GM18861 (cell line): ENCODE measurements at regions not wholly inside any gene's neighbourhood (a gene's known extent, or its start where the extent isn't known, plus 50 kb on each side); places are given as distances from the start of the nearest gene placed in this dataset.
"Not testable (repeated sequence)": the region's sequence is repeated elsewhere in the genome, so short reads cannot be mapped to it uniquely, and the experiment has no call there.

ENCODE experiments used
- ATAC-seq: cut with Tn5 transposase; IDR thresholded peaks from one replicate; pipeline ENCODE4 v1.9.1; 2021; ENCODE audit not compliant: unreplicated experiment

DNA sequence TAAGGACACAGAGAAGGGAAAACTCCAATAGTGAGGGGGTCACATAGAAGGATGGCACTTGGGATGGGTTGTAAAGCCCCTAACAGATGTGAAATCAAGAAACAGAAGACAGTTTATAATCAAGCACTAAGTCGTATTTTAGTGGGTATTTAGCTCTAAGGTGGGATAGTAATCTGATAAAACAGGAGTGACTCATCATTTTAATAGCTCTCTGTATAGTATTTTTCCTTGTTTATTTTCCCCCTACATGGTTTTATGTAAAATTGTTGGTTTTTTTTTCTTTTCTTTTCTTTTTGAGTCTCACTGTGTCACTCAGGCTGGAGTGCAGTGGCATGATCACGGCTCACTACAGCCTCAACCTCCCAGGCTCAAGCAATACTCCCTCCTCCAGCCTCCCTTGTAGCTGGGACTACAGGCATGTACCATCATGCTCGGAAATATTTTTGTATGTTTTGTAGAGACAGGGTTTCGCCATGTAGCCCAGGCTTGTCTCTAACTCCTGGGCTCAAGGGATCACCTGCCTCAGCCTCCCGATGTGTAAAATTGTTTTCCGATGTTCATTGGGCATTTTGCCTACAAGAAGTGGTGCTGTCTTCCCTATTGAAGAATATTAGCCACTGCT, 142.6 kb upstream of the SERPINE2 start:
- no peak for ATAC-seq

DNA sequence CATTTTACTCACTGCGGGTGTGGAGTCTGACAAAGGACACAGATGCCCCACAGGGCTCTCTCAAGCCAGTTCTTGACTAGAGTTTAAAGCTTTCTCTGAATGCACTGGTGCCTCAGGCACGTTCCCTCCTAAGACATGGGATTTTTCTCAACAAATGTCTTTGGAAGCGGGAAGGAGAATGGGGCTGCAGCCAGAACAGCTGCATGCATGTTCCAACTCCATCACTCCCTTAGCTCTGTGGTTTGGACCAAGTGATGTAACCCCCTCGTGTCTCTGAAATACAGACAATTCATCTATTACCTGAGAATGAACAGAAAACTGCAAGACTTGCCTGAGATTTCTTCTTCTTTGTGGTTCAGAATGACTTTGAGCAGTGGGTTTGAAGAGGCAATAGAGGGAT, 141.7 kb upstream of the SERPINE2 start:
- ATAC-seq = no peak

DNA sequence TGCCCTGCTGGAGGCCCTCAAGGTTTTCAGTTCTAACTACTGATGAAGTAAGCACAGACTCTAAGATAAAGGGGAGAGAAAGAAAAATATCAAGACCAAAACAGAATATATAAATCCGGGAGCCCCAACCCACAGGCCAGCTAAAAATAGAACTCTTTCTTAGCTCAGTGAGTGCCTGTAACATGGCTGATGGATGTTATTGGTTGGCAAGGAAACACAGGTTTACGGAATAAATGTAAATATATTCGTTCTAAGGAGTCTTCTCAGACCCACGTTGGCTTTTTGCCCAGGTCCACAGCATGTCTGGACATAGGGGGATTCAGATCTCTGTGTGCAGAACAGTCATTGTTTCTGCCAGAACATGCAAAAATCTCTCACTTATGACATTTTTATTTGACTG, 139.0 kb upstream of the SERPINE2 start:
- no peak for ATAC-seq

DNA sequence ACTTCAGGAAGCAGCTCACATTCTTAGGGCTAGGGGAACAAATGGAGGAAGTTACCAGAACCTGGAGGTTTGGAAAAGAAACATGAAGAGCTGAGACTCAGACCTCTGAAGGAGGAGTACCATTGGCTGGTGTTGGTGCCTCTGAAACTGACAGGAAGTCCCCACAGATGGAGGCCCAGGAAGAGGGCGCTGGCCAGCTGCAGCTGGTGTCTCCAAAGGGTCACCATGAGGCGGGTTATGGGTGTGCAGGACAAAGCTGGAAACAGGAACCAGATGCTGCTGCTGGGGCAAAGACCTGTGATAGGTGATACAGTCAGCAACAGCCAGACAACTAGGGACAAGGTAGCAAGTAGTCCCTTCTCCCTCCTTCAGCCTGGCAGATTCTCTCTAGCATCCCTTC, 136.5 kb upstream of the SERPINE2 start:
- no peak for ATAC-seq

DNA sequence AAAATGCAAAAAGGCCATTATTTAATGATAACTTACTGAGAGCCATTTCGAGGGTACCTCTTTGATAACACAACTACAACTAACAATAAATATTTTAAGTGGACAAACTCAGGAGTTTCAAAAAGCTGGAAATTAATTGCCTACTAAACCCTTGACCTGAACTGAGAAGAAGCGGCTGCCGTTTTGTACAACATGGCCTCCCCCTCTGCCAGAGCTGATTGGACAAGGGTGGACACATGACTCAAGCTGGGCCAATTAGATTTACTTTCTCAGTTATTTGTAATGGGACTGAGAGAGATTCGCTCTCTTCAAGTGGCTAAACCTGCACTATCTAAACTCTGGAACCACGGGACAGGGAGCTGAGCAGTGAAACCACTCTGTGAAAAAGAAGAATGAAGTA, 135.9 kb upstream of the SERPINE2 start:
- ATAC-seq = no peak

DNA sequence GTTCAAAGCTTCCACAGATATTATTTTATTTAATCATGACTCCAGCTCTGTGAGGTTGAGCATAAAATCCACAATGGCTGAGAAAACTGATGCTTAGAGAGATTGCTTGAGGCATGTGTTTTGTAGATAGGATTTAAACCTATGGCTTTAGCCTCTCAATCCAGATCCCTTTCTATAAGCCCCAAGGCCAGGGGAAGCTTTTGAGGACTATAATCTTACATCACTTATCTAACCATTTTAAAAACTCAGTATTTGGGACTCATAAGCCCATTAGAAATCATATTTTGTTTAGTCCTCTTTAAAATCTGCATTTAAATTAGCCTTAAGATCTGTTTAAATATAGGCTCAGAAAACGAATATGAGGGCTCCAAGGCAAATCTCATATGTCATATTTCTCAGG, 135.4 kb upstream of the SERPINE2 start:
- ATAC-seq = no peak

DNA sequence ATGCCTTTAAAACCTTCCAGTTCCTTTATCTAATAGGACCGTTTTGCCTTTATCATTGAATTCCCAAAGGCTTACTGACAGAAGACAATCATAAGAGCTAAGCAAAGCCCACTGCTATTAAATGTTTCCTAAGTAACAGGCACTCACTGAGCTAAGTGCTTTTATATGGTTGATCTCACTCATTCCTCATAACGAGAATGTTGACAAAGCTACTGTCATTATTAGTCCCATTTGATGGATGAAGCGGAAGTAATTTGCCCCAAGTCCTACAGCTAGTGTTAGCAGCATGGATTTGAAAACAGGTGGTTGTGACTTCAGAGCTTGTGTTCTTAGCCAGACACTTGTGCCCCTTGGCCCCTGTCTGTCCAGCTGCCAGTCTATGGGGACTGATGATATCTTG, 134.8 kb upstream of the SERPINE2 start:
- no peak for ATAC-seq

DNA sequence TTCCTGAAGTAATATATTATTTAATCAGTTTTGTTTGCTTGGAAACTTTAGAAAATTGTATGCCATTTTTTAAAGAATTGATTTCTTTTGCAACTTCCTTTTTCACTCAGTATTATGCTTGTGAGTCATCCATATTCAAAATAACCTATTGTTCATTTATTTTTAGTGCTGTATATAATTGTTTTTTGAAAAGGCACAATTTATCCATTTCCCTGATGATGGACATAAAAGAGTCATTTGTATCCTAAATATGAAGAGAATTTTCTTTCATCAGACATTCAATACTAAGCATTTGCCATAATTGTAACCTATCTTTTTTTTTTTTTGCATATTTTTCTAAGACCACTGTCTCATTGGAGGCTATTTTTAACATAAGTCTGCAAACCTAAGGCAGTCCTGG, 134.1 kb upstream of the SERPINE2 start:
- no peak for ATAC-seq

DNA sequence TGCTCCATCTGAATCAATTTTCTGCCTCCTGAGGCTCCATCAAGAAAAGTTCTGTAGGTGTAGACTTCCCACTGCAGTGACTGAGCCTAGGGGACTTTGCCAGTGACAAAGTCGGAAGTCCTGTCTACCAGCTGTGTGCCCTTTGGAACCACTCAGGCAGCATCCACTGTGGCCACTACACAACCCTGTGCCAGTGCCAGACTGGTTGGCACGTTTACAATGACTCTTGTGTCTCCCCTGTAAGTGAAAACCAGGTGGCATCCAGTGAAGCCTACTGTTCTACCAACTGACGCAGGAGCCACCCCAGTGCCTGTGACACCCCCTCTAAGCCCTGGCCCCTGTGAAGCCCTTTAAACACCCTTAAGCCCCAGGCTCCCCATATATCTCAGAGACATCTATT, 132.1 kb upstream of the SERPINE2 start:
- ATAC-seq = no peak

DNA sequence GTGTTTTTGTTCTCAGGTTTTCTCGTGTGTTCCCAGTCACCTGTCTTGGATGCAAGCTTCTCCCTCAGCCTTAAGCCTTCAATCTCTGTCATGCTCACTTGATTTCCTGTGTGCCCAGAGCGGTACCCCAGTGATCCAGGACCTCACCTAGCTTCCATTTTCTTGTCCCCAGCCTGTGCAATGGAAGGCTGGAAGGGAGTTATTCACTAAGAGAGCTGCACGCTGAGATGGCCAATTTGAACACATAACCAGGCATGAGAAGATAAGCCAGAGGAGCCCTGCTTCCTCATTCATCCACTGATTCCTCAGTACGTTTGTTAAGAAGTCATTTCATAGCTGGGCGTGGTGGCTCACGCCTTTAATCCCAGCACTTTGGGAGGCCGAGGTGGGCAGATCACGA, 130.8 kb upstream of the SERPINE2 start:
- ATAC-seq = no peak

DNA sequence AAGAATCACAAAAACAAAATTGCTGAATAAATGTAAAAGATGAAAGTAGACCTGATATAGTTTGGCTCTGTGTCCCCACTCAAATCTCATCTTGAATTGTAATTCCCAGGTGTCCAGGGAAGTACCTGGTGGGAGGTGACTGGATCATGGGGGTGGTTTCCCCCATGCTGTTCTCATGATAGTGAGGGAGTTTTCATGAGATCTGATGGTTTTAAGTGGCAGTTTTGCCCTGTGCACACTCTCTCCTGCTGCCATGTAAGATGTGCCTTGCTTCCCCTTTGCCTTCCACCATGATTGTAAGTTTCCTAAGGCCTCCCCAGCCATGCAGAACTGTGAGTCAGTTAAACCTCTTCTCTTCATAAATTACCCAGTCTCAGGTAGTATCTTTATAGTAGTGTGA, 128.7 kb upstream of the SERPINE2 start:
- not testable (repeated sequence) for ATAC-seq

DNA sequence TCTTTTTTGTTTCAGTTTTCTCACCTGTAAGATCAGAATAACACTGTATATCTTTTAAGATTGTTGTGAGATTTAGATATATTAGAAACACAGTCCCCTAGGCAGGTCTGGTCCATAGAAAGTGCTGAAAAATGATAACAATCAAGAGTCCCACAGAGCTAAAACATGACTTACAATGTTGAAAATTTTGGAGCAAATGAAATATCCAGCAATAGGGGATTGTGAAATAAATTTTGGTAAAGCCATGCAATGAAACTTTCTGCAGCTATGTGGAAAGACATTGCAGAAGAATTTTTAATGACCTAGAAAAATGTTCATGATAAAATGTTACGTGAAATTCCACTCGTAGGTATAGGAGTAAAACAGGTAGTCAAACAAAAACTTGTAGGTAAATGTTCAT, 127.6 kb upstream of the SERPINE2 start:
- ATAC-seq = no peak

DNA sequence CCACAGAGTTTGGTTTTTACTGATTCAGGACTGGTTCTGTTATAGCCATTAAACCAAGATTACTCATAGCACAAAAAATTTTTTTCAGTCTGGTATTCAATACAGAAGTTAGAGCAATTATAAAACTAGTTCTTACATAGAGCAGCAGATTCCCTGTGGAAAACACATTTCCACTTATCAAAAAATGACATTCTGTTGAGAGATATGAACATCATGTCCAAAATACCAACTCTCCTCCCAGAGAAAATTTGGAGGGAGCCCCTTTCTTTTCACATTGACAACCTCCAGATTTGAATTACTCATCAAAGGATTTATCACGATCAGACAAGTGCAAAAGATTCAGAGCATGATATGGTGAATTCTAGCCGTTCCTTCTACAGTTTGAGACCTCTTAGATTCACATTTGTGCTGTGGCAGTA, 126.8 kb upstream of the SERPINE2 start:
- ATAC-seq = no peak

DNA sequence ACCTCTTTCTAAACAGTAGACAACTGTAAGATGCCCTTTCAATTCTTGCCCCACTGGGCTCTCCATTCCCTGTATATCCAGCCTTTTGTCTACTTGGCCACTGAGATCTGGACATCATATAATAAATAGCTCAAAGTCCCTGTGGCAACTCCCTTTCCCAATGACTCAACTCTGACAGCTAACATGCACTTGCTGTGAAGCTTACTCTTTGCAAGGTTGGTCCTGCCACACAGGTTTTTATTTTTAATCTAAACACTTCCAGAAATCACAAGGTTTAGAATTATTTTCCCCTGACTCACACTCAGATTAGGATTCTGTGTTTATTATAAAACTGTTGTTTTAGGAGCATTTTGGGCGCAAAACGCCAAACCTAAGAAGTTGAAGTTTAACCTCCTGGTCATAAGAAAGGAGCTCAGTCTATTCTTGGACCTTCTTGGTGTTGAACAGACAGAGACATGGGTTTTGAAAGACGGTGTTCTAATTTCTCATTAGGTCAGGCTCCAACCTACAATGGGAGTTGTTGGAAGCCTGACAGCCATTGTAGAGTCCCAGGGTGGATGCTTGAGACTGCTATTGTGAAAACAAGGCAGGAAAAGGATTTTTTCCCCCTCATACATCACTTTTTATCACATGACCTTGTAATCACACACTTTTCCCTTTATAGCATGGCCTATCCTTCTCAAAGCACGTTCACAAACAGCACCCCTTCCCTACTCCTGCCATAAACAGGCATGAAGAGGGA, 124.7 kb upstream of the SERPINE2 start:
- no peak for ATAC-seq

DNA sequence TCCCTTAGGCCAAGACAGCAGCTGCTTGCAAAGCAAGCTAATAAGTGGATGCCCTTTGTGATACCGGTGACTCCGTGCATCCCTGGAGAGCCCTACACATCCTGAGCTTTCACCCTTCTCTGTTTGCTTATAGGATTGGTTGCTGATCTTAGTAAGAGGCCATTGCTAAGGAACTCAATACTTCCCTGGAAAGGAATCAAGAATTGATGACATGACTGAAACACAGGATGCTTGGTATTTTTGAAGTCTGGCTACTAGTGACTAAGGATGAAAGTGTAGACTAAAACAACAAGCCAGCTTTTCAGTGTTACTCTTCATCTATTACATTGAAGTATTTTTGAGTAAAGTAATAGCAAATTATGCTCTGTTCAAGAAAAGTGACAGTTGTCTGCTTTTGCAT, 123.0 kb upstream of the SERPINE2 start:
- ATAC-seq = no peak

DNA sequence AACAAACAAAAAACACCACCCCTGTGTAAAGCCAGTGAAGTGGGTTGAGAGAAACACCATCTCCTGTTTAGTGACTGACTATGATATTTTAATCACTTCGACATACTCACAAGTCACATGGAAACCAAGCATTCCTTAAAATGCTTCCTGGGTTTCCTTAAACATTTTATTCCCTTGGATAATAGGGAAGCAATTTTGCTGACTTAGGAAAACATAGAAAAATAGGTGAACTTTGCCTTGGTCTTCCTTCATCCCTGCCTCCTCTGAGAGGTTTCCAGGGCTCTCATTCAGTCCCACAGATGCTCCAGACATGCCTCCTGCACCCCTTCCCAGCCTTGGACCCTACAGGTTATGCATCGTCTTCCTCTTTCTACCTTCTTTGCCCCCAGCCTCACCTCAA, 122.6 kb upstream of the SERPINE2 start:
- ATAC-seq = no peak

DNA sequence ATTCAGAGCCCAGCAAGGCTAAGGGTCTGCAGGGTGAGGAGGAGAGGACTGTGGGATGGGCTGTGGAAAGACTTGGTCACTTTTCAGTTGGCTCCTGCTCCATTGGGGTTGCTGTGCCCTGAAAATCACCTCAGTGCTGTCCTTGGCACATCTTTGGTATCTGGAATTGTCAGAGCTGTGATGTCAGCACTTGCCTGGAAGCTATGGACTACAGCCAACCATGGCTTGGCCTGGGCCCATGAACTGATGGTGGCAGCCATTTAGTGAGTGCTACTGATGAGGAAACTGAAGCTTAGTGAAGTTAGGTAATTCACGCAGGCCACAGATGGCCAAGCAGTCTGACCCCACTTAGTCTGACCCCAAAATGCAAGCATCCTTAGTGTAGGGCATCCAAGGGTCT, 121.8 kb upstream of the SERPINE2 start:
- ATAC-seq = no peak

DNA sequence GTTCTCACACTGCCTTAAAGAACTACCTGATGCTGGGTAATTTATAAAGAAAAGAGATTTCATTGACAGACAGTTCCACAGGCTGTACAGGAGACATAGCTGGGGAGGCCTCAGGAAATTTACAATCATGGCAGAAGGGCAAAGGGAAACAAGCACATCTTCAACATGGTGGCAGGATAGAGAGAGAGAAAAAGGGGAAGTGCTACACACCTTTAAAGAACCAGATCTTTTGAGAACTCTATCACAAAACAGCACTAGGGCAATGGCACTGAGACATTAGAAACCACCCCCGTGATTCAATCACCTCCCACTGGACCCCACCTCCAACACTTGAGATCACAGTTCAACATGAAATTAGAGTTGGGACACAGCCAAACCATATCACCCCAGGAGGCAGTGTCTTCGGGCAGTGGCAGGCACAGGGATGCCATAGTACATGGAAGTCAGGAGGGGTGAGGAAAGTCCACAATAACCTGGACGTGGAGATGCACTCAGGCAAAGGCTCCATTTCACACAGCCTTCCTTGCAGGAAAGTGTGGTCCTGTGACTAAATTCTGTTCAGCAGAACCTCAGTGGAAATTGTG, 120.4 kb upstream of the SERPINE2 start:
- ATAC-seq = no peak

DNA sequence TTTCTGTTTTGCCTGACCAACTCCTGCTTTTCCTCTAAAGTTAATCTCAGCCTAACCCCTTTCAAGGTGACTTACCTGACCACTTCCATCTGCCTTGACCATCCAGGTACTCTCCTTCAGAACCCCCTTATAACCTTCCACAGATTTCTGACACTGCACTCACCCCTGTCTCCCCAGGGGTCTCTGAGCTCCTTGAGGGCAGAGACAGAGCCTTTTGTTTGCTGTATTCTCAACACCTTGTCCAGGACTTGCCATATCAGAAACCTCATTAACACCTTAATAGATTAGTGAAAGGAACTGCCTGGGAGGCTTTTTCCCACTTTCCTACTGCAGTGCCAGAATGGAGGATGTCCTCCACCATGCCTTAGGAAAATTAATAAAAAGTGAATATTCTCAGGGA, 119.7 kb upstream of the SERPINE2 start:
- ATAC-seq = no peak

DNA sequence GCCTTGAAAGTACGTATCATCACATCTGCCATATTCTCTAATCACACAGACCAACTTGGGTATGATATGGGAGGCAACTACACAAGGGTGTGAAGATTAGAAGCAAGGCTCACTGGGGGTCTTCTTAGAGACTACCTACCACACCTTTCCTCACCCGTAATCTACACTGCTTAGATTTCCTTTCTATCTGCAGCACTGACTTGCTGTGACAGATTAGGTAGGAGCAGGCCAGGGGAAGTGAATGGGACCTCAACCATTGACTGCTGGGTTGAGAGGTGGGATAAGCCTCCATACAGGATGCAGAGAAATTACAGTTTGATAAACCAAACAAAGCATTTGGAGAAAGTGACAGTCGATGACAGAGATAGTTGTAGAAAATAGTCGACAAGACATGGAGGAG, 119.0 kb upstream of the SERPINE2 start:
- no peak for ATAC-seq

DNA sequence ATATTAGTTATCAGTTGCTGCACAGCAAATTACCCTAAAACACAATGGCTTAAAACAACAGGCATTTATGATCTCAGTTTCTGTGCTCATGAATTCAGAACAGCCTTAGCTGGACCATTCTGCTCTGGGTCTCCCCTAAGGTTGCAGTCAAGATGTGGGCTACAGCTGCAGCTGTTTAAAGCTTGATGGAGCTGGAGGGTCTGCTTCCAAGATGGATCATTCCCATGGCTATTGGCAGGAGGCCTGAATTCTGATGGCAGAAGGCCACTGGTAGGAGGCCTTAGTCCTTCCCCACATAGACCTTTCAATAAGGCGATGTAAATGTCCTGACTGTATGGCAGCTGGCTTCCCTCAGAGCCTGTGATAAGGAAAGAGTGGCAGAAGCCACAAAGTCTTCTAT, 118.6 kb upstream of the SERPINE2 start:
- no peak for ATAC-seq

DNA sequence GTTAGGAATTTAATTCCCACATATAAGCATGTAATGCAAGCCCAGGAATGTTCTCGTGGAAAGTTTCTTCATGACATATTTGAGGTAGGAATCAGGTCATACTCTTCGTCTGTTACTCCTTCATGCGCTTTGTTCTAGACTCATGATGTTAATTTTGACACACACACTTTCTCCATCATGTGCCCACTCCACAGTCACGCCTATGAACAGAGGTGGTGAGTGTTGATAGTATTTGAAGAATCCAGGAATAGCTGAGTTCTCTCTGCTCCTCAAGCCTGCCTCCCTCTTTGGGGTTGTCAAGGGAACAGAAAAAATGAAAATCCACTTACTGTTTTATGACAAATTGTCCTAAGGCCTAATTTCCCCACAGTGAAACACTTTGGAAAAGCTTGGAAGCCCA, 117.3 kb upstream of the SERPINE2 start:
- no peak for ATAC-seq

DNA sequence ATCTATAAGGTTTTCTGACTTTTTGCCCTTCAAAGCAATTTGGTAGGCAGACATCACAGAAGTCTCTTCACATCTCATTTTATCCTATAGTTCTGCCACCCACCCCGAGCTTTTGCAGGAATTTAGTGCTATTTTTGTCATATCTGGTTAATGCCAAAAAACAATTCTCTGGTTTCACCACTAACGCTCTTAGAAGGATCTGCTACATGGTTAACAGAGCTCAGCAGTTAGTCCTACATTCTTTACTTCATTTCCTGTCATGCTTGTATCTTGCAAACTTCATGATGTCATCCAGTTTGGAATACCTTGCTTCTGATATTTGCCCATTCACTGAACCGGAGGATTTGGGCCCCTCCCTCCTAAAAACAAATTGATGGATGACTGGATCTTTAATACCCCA, 116.8 kb upstream of the SERPINE2 start:
- no peak for ATAC-seq
